OCI-LY1 (cell line): ENCODE measurements at regions not wholly inside any gene's neighbourhood (a gene's known extent, or its start where the extent isn't known, plus 50 kb on each side); places are given as distances from the start of the nearest gene placed in this dataset.

Experiments
- H2AFZ ChIP-seq: fragments of 200-600 bp; sonication (generic), shearing (Covaris generic); 2 replicates; pipeline ENCODE4 v1.6.0; 2014; ENCODE audit warnings: antibody characterized with exemption, mild to moderate bottlenecking, low read length
- H3F3A ChIP-seq: fragments of 200-600 bp; sonication (generic), shearing (Covaris generic); 2 replicates; pipeline ENCODE4 v1.6.0; 2014; ENCODE audit warnings: mild to moderate bottlenecking, antibody characterized with exemption, low read length, moderate library complexity; ENCODE audit not compliant: insufficient read depth
- H3K27ac ChIP-seq: fragments of 200-600 bp; sonication (generic); 2 replicates; pipeline ENCODE4 v1.5.1; 2014; ENCODE audit warnings: low read length, mixed run types, mild to moderate bottlenecking, low read depth; ENCODE audit not compliant: poor library complexity, severe bottlenecking
- H3K27me3 ChIP-seq: fragments of 200-600 bp; sonication (generic); 2 replicates; pipeline ENCODE4 v1.6.0; 2014; ENCODE audit warnings: antibody characterized with exemption, mild to moderate bottlenecking, low read length, moderate library complexity; ENCODE audit not compliant: insufficient read depth
- H3K36me3 ChIP-seq: fragments of 200-600 bp; sonication (generic); 2 replicates; pipeline ENCODE4 v1.6.1; 2014; ENCODE audit warnings: mild to moderate bottlenecking, antibody characterized with exemption, low read length, moderate library complexity, mixed read lengths; ENCODE audit not compliant: insufficient read depth
- H3K4me1 ChIP-seq: fragments of 200-600 bp; sonication (generic); 2 replicates; pipeline ENCODE4 v1.5.1; 2014; ENCODE audit warnings: mild to moderate bottlenecking, low read length, moderate library complexity; ENCODE audit not compliant: insufficient read depth, severe bottlenecking
- H3K4me2 ChIP-seq: fragments of 200-600 bp; sonication (generic), shearing (Covaris generic); 2 replicates; pipeline ENCODE4 v1.6.1; 2014; ENCODE audit warnings: low read length
- H3K4me3 ChIP-seq: fragments of 200-600 bp; sonication (generic); 2 replicates; pipeline ENCODE4 v1.5.1; 2014; ENCODE audit warnings: low read length, low read depth, mild to moderate bottlenecking, mixed read lengths; ENCODE audit not compliant: poor library complexity, severe bottlenecking
- H3K79me2 ChIP-seq: fragments of 200-600 bp; shearing (Covaris generic); 2 replicates; pipeline ENCODE4 v1.6.1; 2016; ENCODE audit warnings: mixed run types, low read length, mixed read lengths; ENCODE audit not compliant: insufficient read depth
- H3K9ac ChIP-seq: fragments of 200-600 bp; sonication (generic), shearing (Covaris generic); 2 replicates; pipeline ENCODE4 v1.6.1; 2014; ENCODE audit warnings: mild to moderate bottlenecking, low read length, mixed read lengths
- H3K9me2 ChIP-seq: fragments of 200-600 bp; sonication (generic), shearing (Covaris generic); 2 replicates; pipeline ENCODE4 v1.6.1; 2014; ENCODE audit warnings: low read depth, mild to moderate bottlenecking, low read length, mixed read lengths
- H3K9me3 ChIP-seq: fragments of 200-600 bp; shearing (Covaris generic); 2 replicates; pipeline ENCODE4 v1.6.1; 2014; ENCODE audit warnings: low read length, mixed read lengths
- H4K20me1 ChIP-seq: fragments of 200-600 bp; sonication (generic), shearing (Covaris generic); 2 replicates; pipeline ENCODE4 v1.6.0; 2016; ENCODE audit warnings: mild to moderate bottlenecking, low read length; ENCODE audit not compliant: insufficient read depth
- EZH2 ChIP-seq: fragments of 200-600 bp; sonication (generic), shearing (Covaris generic); IDR thresholded peaks from 2 replicates; pipeline ENCODE4 v1.8.0; 2017; ENCODE audit warnings: borderline replicate concordance, mixed run types, mild to moderate bottlenecking, antibody characterized with exemption, low read length, moderate library complexity, mixed read lengths
- TF ChIP-seq, protein P1 (sequence below): fragments of 200-600 bp; sonication (generic), shearing (Covaris generic); IDR thresholded peaks from 2 replicates; pipeline ENCODE4 v1.5.1; 2017; ENCODE audit warnings: mild to moderate bottlenecking, antibody characterized with exemption, low read length, moderate library complexity, mixed read lengths

DNA sequence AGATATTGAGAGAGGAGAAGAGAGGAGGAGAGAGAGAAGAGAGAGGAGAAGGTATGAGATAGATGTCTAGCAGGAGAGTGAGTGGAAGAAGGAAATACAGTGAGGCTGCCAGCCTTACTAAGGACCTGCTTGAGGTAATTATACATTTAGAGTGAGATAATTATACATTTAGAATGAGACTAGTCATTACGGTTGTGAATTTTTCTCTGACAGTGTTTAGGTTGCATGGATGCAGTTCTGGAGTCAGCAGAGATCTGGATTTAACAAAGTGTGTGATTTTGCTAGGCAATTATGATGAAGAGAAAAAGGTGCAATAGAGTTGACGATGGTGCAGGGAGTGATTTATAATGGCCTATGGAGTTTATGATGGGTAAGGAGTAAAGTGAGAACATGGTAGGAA is 187.1 kb upstream of the ARX start:
- no peaks in the 10 kb centered on the region for H3K79me2 ChIP-seq
- H3K36me3 ChIP-seq: no peaks in the 10 kb centered on the region
- no peak overlapping the region for H3K9ac ChIP-seq
- no peaks in the 10 kb centered on the region for H3K9me3 ChIP-seq
- no peaks in the 10 kb centered on the region for H3F3A ChIP-seq
- no peaks in the 10 kb centered on the region for H4K20me1 ChIP-seq
- H3K27me3 ChIP-seq: no peaks in the 10 kb centered on the region
- H3K27ac ChIP-seq: no peak overlapping the region
- no peaks in the 10 kb centered on the region for H3K9me2 ChIP-seq
- TF ChIP-seq, protein P1, sequence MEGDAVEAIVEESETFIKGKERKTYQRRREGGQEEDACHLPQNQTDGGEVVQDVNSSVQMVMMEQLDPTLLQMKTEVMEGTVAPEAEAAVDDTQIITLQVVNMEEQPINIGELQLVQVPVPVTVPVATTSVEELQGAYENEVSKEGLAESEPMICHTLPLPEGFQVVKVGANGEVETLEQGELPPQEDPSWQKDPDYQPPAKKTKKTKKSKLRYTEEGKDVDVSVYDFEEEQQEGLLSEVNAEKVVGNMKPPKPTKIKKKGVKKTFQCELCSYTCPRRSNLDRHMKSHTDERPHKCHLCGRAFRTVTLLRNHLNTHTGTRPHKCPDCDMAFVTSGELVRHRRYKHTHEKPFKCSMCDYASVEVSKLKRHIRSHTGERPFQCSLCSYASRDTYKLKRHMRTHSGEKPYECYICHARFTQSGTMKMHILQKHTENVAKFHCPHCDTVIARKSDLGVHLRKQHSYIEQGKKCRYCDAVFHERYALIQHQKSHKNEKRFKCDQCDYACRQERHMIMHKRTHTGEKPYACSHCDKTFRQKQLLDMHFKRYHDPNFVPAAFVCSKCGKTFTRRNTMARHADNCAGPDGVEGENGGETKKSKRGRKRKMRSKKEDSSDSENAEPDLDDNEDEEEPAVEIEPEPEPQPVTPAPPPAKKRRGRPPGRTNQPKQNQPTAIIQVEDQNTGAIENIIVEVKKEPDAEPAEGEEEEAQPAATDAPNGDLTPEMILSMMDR: no peak
- no peak for TF ChIP-seq EZH2
- H3K4me3 ChIP-seq: no peak overlapping the region
- no peak overlapping the region for H3K4me2 ChIP-seq
- no peaks in the 10 kb centered on the region for H3K4me1 ChIP-seq
- no peak overlapping the region for H2AFZ ChIP-seq

DNA sequence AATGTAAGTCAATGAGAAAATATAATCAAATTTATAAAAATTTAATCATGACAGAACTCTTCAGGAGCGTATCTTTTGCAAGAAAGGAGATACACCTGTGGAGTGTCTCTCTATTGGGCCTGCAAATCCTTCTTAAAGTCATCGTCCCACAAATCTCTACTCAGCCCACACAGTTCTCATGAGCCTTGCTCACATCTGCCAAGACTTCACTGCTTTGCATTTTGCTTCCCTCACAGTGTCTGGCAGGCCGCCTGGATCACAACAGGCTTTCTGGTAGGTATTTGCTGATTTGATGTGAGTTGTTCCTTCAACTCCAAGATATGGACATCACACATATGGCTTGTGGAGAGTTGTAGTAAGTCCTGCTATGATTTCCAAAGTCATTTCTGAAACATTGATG is 183.1 kb upstream of the ARX start:
- no peaks in the 10 kb centered on the region for H3K36me3 ChIP-seq
- H3K4me3 ChIP-seq: no peak overlapping the region
- no peaks in the 10 kb centered on the region for H3K79me2 ChIP-seq
- H3K27me3 ChIP-seq: no peaks in the 10 kb centered on the region
- H2AFZ ChIP-seq: no peak overlapping the region
- H3K4me1 ChIP-seq: no peaks in the 10 kb centered on the region
- H3K9ac ChIP-seq: no peak overlapping the region
- no peaks in the 10 kb centered on the region for H3K9me3 ChIP-seq
- H3K27ac ChIP-seq: no peak overlapping the region
- TF ChIP-seq EZH2: no peak
- TF ChIP-seq, protein P1: no peak
- no peaks in the 10 kb centered on the region for H3K9me2 ChIP-seq
- H3K4me2 ChIP-seq: no peak overlapping the region
- H4K20me1 ChIP-seq: no peaks in the 10 kb centered on the region
- no peaks in the 10 kb centered on the region for H3F3A ChIP-seq

DNA sequence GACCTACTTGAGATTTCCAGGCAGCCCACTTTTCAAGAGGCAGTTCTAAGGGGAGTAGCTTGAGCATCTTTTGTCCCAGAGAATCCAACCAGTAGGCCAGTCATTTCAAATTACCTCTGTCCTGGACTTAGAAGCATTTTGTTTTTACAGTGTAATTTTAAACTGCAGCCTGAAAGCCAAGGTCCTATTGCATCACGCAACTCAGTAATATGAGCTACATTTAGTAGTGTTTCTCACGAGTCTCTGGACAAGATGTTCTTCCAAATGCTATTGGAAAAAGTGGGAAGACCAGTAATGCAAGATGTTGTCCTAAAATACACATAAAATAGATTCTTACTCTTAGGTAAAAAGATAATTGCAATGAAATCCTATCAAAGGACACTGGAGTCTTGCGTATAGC is 182.5 kb upstream of the ARX start:
- no peaks in the 10 kb centered on the region for H3K79me2 ChIP-seq
- no peaks in the 10 kb centered on the region for H3K9me2 ChIP-seq
- H2AFZ ChIP-seq: no peak overlapping the region
- no peak overlapping the region for H3K27ac ChIP-seq
- H3K4me2 ChIP-seq: no peak overlapping the region
- no peak overlapping the region for H3K4me3 ChIP-seq
- no peak overlapping the region for H3K9ac ChIP-seq
- H3K9me3 ChIP-seq: no peaks in the 10 kb centered on the region
- no peaks in the 10 kb centered on the region for H3F3A ChIP-seq
- H3K27me3 ChIP-seq: no peaks in the 10 kb centered on the region
- H3K36me3 ChIP-seq: no peaks in the 10 kb centered on the region
- no peaks in the 10 kb centered on the region for H3K4me1 ChIP-seq
- H4K20me1 ChIP-seq: no peaks in the 10 kb centered on the region
- no peak for TF ChIP-seq EZH2
- TF ChIP-seq, protein P1: no peak
